ENCODE measurements at regions not wholly inside any gene's neighbourhood (a gene's known extent, or its start where the extent isn't known, plus 50 kb on each side); places are given as distances from the start of the nearest gene placed in this dataset.

DNA sequence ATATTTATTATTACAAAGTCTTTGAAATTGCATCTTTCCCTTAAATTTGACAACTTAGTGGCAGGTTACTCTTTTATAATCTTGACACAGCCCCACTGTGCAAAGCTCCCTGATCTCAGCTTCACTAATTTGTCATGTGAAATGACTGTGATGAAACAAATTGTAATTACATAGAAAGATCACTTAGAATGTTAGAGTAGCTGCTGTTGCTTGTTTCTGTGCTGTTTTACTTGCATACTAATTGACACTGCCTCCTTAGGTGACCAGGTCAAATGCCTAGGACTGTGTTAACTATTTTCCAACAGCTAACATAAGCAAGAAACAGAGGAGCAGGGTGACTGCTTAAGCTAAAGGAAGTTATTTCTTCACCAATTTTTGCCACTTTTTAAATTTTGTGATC, 211.3 kb downstream of the ZNF326 start:
- FAIRE-seq, result no peak
- H3K4me3 ChIP-seq (ENCODE audit: low read depth, low read length), result no peak overlapping the region
- no peak for DNase-seq (ENCODE audit: low read depth)
- H3K27me3 ChIP-seq (ENCODE audit: control insufficient read depth, insufficient read depth, low read length), result no peaks in the 10 kb centered on the region
- TF ChIP-seq, protein P1, sequence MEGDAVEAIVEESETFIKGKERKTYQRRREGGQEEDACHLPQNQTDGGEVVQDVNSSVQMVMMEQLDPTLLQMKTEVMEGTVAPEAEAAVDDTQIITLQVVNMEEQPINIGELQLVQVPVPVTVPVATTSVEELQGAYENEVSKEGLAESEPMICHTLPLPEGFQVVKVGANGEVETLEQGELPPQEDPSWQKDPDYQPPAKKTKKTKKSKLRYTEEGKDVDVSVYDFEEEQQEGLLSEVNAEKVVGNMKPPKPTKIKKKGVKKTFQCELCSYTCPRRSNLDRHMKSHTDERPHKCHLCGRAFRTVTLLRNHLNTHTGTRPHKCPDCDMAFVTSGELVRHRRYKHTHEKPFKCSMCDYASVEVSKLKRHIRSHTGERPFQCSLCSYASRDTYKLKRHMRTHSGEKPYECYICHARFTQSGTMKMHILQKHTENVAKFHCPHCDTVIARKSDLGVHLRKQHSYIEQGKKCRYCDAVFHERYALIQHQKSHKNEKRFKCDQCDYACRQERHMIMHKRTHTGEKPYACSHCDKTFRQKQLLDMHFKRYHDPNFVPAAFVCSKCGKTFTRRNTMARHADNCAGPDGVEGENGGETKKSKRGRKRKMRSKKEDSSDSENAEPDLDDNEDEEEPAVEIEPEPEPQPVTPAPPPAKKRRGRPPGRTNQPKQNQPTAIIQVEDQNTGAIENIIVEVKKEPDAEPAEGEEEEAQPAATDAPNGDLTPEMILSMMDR (IDR thresholded peaks at IDR 0.05; ENCODE audit: insufficient read depth, low read length, severe bottlenecking), result no peak
- H3K36me3 ChIP-seq (ENCODE audit: control insufficient read depth, insufficient read depth, low read length), result no peaks in the 10 kb centered on the region

DNA sequence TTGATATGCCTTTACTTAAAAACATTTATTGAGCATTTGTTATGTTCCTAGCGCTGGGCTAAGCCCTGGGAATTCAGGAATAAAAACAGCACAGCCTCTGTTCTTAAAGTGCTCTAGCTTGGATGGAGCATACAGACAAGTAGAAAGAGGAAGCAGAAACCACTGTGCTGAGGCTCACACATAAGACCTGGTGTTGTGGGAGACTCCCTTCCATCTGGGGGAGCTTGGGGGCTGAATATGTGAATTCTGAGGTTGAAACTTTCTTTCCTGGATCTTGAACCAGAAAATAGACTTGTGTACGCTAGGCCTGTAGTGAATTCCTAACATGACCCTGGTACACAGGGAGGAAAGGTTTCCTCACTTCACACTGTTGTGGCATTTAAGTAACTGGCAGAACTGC, 209.9 kb downstream of the ZNF326 start:
- FAIRE-seq (no peak), DNase-seq (ENCODE audit: low read depth) (no peak)
- no peak overlapping the region for H3K4me3 ChIP-seq (ENCODE audit: low read depth, low read length)
- TF ChIP-seq, protein P1 (IDR thresholded peaks at IDR 0.05; ENCODE audit: insufficient read depth, low read length, severe bottlenecking), result no peak
- H3K36me3 ChIP-seq (ENCODE audit: control insufficient read depth, insufficient read depth, low read length), result no peaks in the 10 kb centered on the region
- H3K27me3 ChIP-seq (ENCODE audit: control insufficient read depth, insufficient read depth, low read length), result no peaks in the 10 kb centered on the region

DNA sequence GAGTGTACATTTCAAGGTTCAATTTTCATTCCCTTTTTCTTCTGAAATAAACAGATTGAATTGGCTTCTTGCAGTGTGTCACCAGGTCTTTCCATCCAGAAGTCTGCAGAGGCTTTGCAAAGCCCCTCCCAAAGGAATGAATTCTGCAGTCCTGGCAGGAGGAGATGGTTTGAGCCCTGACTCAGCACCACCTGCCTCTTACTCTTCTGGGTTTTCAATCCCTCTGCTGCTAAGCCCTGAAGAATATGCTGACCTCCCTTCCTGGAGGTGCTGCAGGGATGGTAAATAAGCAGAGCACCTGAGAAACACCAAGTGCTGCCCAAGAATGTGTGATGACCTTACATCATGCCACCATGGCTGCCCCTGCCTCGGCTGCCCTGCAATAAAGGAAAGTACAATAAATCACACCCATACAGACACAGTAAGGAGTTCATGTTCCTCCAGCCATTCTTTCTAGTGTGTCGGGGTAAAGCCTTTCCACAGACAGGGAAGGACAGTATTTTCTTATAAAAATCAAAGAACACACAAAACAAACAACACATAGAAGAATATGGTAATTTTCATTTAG, 209.2 kb downstream of the ZNF326 start:
- H3K27me3 ChIP-seq (ENCODE audit: control insufficient read depth, insufficient read depth, low read length), result no peaks in the 10 kb centered on the region
- FAIRE-seq (no peak), DNase-seq (ENCODE audit: low read depth) (no peak)
- no peaks in the 10 kb centered on the region for H3K36me3 ChIP-seq (ENCODE audit: control insufficient read depth, insufficient read depth, low read length)
- no peak overlapping the region for H3K4me3 ChIP-seq (ENCODE audit: low read depth, low read length)
- TF ChIP-seq, protein P1 (IDR thresholded peaks at IDR 0.05; ENCODE audit: insufficient read depth, low read length, severe bottlenecking), result no peak

DNA sequence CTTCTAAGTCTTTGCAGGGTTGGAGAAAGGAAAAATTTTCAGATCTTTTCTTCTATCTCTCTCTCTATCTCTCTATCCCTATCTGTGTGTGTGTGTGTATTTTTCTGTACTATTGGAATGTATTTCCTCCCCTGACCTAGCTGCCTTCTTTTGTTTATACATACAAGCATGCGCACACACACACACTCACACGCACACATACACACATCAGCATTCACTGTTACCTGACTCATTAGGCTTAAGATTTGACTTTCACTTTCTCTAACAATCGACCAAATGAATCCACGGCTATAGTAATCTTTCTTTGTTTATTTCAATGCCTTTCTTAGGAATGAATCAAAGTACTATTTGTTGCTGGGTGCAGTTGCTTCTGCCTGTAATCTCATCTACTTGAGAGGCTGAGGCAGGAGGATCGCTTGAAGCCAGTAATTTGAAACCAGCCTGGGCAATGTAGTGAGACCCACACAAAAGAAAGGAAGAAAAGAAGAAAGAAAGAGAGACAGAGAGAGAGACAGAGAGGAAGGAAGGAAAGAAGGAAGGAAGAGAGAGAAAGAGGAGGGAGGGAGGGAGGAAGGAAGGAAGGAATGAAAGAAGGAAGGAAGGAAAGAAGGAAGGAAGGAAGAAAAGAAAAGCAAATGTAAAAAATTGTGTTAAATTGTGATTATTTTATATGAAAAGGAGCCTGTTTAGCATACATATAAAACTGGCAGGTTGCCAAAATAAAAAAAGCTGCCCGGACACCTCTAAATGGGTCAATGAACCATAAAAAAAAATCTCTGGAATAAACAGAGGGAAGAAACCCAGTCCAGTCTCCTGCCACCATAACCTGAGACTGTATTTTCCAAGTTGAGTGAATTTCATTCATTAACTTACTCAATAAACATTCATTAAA, 206.8 kb downstream of the ZNF326 start:
- peak; percentile 79 for DNase-seq (ENCODE audit: low read depth)
- TF ChIP-seq, protein P1 (IDR thresholded peaks at IDR 0.05; ENCODE audit: insufficient read depth, low read length, severe bottlenecking), result no peak
- Histone ChIP-seq H3K36me3 (ENCODE audit: control insufficient read depth, insufficient read depth, low read length) (no peaks in the 10 kb centered on the region), H3K27me3 (ENCODE audit: control insufficient read depth, insufficient read depth, low read length) (no peaks in the 10 kb centered on the region), H3K4me3 (ENCODE audit: low read depth, low read length) (no peak overlapping the region)
- no peak for FAIRE-seq

DNA sequence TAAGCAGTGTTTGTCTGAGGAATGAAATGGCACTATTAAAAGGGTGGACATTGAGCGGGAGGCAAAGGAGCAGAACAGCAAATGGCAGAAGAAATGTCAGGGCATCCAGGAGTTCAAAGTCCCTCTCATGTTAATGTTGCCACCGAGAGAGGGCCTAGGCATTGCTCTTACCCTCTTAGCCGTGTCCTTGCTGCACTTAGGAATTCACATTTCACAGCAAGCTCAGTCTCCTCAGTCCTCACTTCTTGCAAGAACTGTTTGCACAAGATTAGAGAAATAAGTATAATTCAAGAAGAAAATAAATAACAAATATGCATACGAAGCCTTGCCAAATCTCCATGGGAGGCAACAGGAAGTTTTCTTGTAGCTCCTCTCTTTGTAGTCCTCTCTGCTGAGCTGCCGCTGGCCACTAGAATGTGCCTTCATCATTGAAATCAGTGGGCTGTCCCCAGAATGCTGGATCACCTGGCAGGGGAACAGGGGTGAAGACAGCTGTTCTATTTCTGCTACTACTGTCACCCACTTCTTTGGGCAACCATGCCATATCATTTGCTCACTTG, 205.8 kb downstream of the ZNF326 start:
- Histone ChIP-seq H3K36me3 (ENCODE audit: control insufficient read depth, insufficient read depth, low read length) (no peaks in the 10 kb centered on the region), H3K27me3 (ENCODE audit: control insufficient read depth, insufficient read depth, low read length) (no peaks in the 10 kb centered on the region), H3K4me3 (ENCODE audit: low read depth, low read length) (no peak overlapping the region)
- DNase-seq (ENCODE audit: low read depth) (no peak), FAIRE-seq (no peak)
- TF ChIP-seq, protein P1 (IDR thresholded peaks at IDR 0.05; ENCODE audit: insufficient read depth, low read length, severe bottlenecking), result no peak
